Colonic mucosa (tissue), 4 donors: ENCODE measurements at regions not wholly inside any gene's neighbourhood (a gene's known extent, or its start where the extent isn't known, plus 50 kb on each side); places are given as distances from the start of the nearest gene placed in this dataset.

Source experiments
- DNase-seq: peaks from one replicate; pipeline ENCODE4 v3.0.0-alpha.2; 2020
- H3K27ac ChIP-seq: fragments of 200-600 bp; one replicate; pipeline ENCODE4 v1.8.0; 2021
- H3K27me3 ChIP-seq: fragments of 200-600 bp; one replicate; pipeline ENCODE4 v1.8.0; 2021
- H3K36me3 ChIP-seq: fragments of 200-600 bp; one replicate; pipeline ENCODE4 v1.8.0; 2021
- H3K4me1 ChIP-seq: fragments of 200-600 bp; one replicate; pipeline ENCODE4 v1.8.0; 2021; ENCODE audit warnings: mild to moderate bottlenecking
- H3K4me3 ChIP-seq: fragments of 200-600 bp; one replicate; pipeline ENCODE4 v1.8.0; 2021
- H3K9ac ChIP-seq, 2 donors: one replicate each; pipeline ENCODE4 v1.7.0; 2013; ENCODE audit warnings: control low read depth in 2 of 2, low read depth in 2 of 2, low read length in 2 of 2
- H3K9me3 ChIP-seq: fragments of 200-600 bp; one replicate; pipeline ENCODE4 v1.8.0; 2021
- CTCF ChIP-seq: fragments of 200-600 bp; IDR thresholded peaks from one replicate; pipeline ENCODE4 v1.8.0; 2022; ENCODE audit warnings: antibody characterized with exemption, mild to moderate bottlenecking
- intact Hi-C: fragments of 100-400 bp; cut with DNase I; formaldehyde crosslinking; loops from one replicate; pipeline ENCODE4 v1.14.1; 2022
- donor health status: healthy.
- donor health status: DM: no; HTN: no; CAD: no.
- donor health status: DM: no; HTN: no; CAD: no.

- no peak overlapping the region for H3K27ac ChIP-seq
- no peaks in the 10 kb centered on the region for H3K36me3 ChIP-seq
- no peaks in the 10 kb centered on the region for H3K9me3 ChIP-seq
- no peak for TF ChIP-seq CTCF
- no peak overlapping the region for H3K9ac ChIP-seq
- H3K4me3 ChIP-seq = no peak overlapping the region
- DNase-seq = no peak
- no peaks in the 10 kb centered on the region for H3K4me1 ChIP-seq
- H3K27me3 ChIP-seq = no peaks in the 10 kb centered on the region
- intact Hi-C loops = no loop called here
Measured at GRCh38 chrX:101732870-101733269, 73.2 kb upstream of the ARMCX2 start.

DNA sequence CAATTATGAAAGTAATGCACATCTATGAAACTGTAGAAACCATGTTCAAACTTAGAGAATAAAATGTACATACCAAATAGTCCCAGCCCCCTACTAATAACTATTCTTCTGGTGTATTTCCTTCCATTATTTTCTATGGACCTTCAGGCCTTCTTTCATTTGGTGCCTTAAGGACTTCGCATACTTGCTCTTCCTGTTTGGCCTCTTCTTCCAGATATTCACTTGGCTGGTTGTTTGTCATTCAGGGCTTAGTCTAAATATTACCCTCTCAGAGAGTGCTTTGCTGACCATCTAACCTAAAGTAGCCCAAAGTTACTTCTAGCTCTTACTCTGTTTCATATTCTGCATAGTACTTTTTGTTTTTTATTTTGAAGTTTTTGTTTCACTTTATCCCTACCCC, 70.3 kb upstream of the ARMCX2 start:
- no peak overlapping the region for H3K9ac ChIP-seq
- no peak for TF ChIP-seq CTCF
- no peak for DNase-seq
- no peak overlapping the region for H3K27ac ChIP-seq
- no peaks in the 10 kb centered on the region for H3K36me3 ChIP-seq
- H3K4me3 ChIP-seq = no peak overlapping the region
- no peaks in the 10 kb centered on the region for H3K9me3 ChIP-seq
- H3K27me3 ChIP-seq = no peaks in the 10 kb centered on the region
- no peaks in the 10 kb centered on the region for H3K4me1 ChIP-seq
- intact Hi-C loops = no loop called here
